WTC11 (cell line): ENCODE measurements at regions not wholly inside any gene's neighbourhood (a gene's known extent, or its start where the extent isn't known, plus 50 kb on each side); places are given as distances from the start of the nearest gene placed in this dataset.

Experiments
- ATAC-seq: fragments of 200-7000 bp; cut with Tn5 transposase; 2 replicates; pipeline ENCODE4 v1.10.0; 2021; ENCODE audit warnings: mild to moderate bottlenecking, moderate library complexity
- CTCF ChIA-PET: fragments of 300-600 bp; sonication (Branson Sonifier 250); formaldehyde crosslinking; loops from one replicate; lab custom pipeline; 2021; ENCODE audit warnings: antibody characterized with exemption; lab: Charles Lee
- POLR2A ChIA-PET: fragments of 350-600 bp; sonication (Branson Sonifier 250); formaldehyde crosslinking; loops from one replicate; lab custom pipeline; 2021; ENCODE audit warnings: antibody characterized with exemption; lab: Charles Lee
- DNase-seq: peaks from one replicate; pipeline ENCODE4 v3.0.0; 2021; ENCODE audit warnings: low spot score
- H3K27ac Mint-ChIP-seq: 2 replicates; pipeline ENCODE4 v1.8.0; 2021; ENCODE audit warnings: mixed read lengths
- H3K27me3 Mint-ChIP-seq: 2 replicates; pipeline ENCODE4 v1.8.0; 2021; ENCODE audit warnings: low read depth, mild to moderate bottlenecking, moderate library complexity, mixed read lengths
- H3K36me3 Mint-ChIP-seq: 2 replicates; pipeline ENCODE4 v1.8.0; 2021; ENCODE audit warnings: mixed read lengths
- H3K4me1 Mint-ChIP-seq: 2 replicates; pipeline ENCODE4 v1.8.0; 2022; ENCODE audit warnings: mixed read lengths
- H3K4me3 Mint-ChIP-seq: 2 replicates; pipeline ENCODE4 v1.8.0; 2021; ENCODE audit warnings: mild to moderate bottlenecking, moderate library complexity, mixed read lengths
- H3K9me3 Mint-ChIP-seq: 2 replicates; pipeline ENCODE4 v1.8.0; 2021; ENCODE audit warnings: mixed read lengths
- CREB1 ChIP-seq: sonication (generic); formaldehyde crosslinking; IDR thresholded peaks from 2 replicates; pipeline ENCODE4 v1.8.0; 2023; ENCODE audit warnings: mild to moderate bottlenecking, missing genetic modification reagents
- IRF2 ChIP-seq: sonication (generic); formaldehyde crosslinking; IDR thresholded peaks from 2 replicates; pipeline ENCODE4 v1.8.0; 2022; ENCODE audit warnings: low read depth, missing genetic modification reagents, borderline replicate concordance
- MAX ChIP-seq: sonication (generic); formaldehyde crosslinking; IDR thresholded peaks from 2 replicates; pipeline ENCODE4 v1.8.0; 2022; ENCODE audit warnings: mild to moderate bottlenecking, missing genetic modification reagents
- NFATC4 ChIP-seq: fragments of 250-450 bp; sonication (Bioruptor Pico); IDR thresholded peaks from 2 replicates; pipeline ENCODE4 v1.9.0; 2021; ENCODE audit warnings: mild to moderate bottlenecking
- NFE2L1 ChIP-seq: sonication (generic); formaldehyde crosslinking; IDR thresholded peaks from 2 replicates; pipeline ENCODE4 v1.8.1; 2023; ENCODE audit warnings: missing genetic modification reagents
- PRDM15 ChIP-seq: sonication (generic); formaldehyde crosslinking; IDR thresholded peaks from 2 replicates; pipeline ENCODE4 v1.8.0; 2022; ENCODE audit warnings: missing genetic modification reagents
- PRRX2 ChIP-seq: fragments of 250-450 bp; sonication (Bioruptor Pico); IDR thresholded peaks from 2 replicates; pipeline ENCODE4 v1.8.0; 2021; ENCODE audit warnings: mild to moderate bottlenecking
- TEAD4 ChIP-seq: sonication (generic); formaldehyde crosslinking; IDR thresholded peaks from 2 replicates; pipeline ENCODE4 v1.8.0; 2022; ENCODE audit warnings: mild to moderate bottlenecking, missing genetic modification reagents
- TP53 ChIP-seq: sonication (generic); formaldehyde crosslinking; IDR thresholded peaks from 2 replicates; pipeline ENCODE4 v1.8.1; 2023; ENCODE audit warnings: mild to moderate bottlenecking, missing genetic modification reagents
- ZMAT4 ChIP-seq: fragments of 250-450 bp; sonication (Bioruptor Pico); IDR thresholded peaks from 2 replicates; pipeline ENCODE4 v1.9.0; 2021; ENCODE audit warnings: mild to moderate bottlenecking
- ZNF219 ChIP-seq: sonication (generic); formaldehyde crosslinking; IDR thresholded peaks from 2 replicates; pipeline ENCODE4 v1.8.0; 2023; ENCODE audit warnings: missing genetic modification reagents, mild to moderate bottlenecking, borderline replicate concordance
- ZNF263 ChIP-seq: sonication (generic); formaldehyde crosslinking; IDR thresholded peaks from 2 replicates; pipeline ENCODE4 v1.8.1; 2022; ENCODE audit warnings: low read depth, mild to moderate bottlenecking, moderate library complexity, missing genetic modification reagents
- ZNF281 ChIP-seq: sonication (generic); formaldehyde crosslinking; IDR thresholded peaks from 2 replicates; pipeline ENCODE4 v1.8.0; 2023; ENCODE audit warnings: mild to moderate bottlenecking, missing genetic modification reagents
- ZNF423 ChIP-seq: fragments of 250-450 bp; sonication (Bioruptor Pico); IDR thresholded peaks from 2 replicates; pipeline ENCODE4 v2.1.2; 2022; ENCODE audit warnings: mild to moderate bottlenecking, moderate library complexity
- ZSCAN18 ChIP-seq: fragments of 250-450 bp; sonication (Bioruptor Pico); IDR thresholded peaks from 2 replicates; pipeline ENCODE4 v2.1.2; 2022; ENCODE audit warnings: mild to moderate bottlenecking, moderate library complexity

- Mint-ChIP-seq H3K36me3 (peaks cover 25% of the 10 kb centered on the region), H3K27me3 (no peaks in the 10 kb centered on the region), H3K4me3 (no peak overlapping the region), H3K9me3 (peaks cover 31% of the 10 kb centered on the region), H3K27ac (no peak overlapping the region), H3K4me1 (peaks cover 10% of the 10 kb centered on the region)
- ChIA-PET POLR2A (no interaction called here), CTCF (no interaction called here)
- DNase-seq (no peak), ATAC-seq (no peak)
- no peak for TF ChIP-seq TP53
- TF ChIP-seq NFATC4 (CRISPR knock-in tag): no peak
- TF ChIP-seq CREB1 (CRISPR knock-in tag): no peak
- no peak for TF ChIP-seq NFE2L1 (CRISPR knock-in tag)
- TF ChIP-seq ZNF281: no peak
- TF ChIP-seq ZMAT4 (CRISPR knock-in tag): no peak
- no peak for TF ChIP-seq ZSCAN18 (CRISPR knock-in tag)
- no peak for TF ChIP-seq ZNF219
- no peak for TF ChIP-seq ZNF263 (CRISPR knock-in tag)
- TF ChIP-seq TEAD4 (CRISPR knock-in tag): no peak
These were observed 184.3 kb downstream of the UBE2E3 start for GRCh38 chr2:181164699-181165098.

- CTCF ChIA-PET: no interaction called here
- no peak for DNase-seq
- no peak overlapping the region for H3K27ac Mint-ChIP-seq
- no peaks in the 10 kb centered on the region for H3K27me3 Mint-ChIP-seq
- H3K4me3 Mint-ChIP-seq: no peak overlapping the region
- peaks cover 25% of the 10 kb centered on the region for H3K36me3 Mint-ChIP-seq
- POLR2A ChIA-PET: no interaction called here
- no peak for ATAC-seq
- H3K4me1 Mint-ChIP-seq: peaks cover 17% of the 10 kb centered on the region
- peaks cover 31% of the 10 kb centered on the region for H3K9me3 Mint-ChIP-seq
- TF ChIP-seq PRRX2 (CRISPR knock-in tag): no peak
- no peak for TF ChIP-seq PRDM15 (CRISPR knock-in tag)
- no peak for TF ChIP-seq TEAD4 (CRISPR knock-in tag)
- no peak for TF ChIP-seq MAX (CRISPR knock-in tag)
- no peak for TF ChIP-seq IRF2 (CRISPR knock-in tag)
- no peak for TF ChIP-seq ZNF423 (CRISPR knock-in tag)
These were observed 184.9 kb downstream of the UBE2E3 start for GRCh38 chr2:181165199-181165868.
